Uterus (tissue), 3 donors: ENCODE measurements at regions not wholly inside any gene's neighbourhood (a gene's known extent, or its start where the extent isn't known, plus 50 kb on each side); places are given as distances from the start of the nearest gene placed in this dataset.

Experiments used
- DNase-seq, 2 donors: peaks; one replicate each; pipeline ENCODE4 v3.0.0-alpha.2; 2019 to 2020
- H3K27ac ChIP-seq, 2 donors: fragments of 200-600 bp; sonication (generic); 1 replicate in 1 of 2; 2 replicates in 1 of 2; pipeline ENCODE4 v1.5.1; 2016 to 2018
- H3K27me3 ChIP-seq, 2 donors: fragments of 200-600 bp; sonication (generic); one replicate each; pipeline ENCODE4 v1.5.1; 2018 to 2019; ENCODE audit warnings: control low read depth in 1 of 2
- H3K36me3 ChIP-seq, 2 donors: fragments of 200-600 bp; sonication (generic); one replicate each; pipeline ENCODE4 v1.5.1; 2019; ENCODE audit warnings: control low read depth in 1 of 2
- H3K4me1 ChIP-seq, 2 donors: fragments of 200-600 bp; sonication (generic); one replicate each; pipeline ENCODE4 v1.5.1; 2018 to 2019; ENCODE audit warnings: control low read depth in 1 of 2
- H3K4me3 ChIP-seq, 2 donors: fragments of 200-600 bp; sonication (generic); 1 replicate in 1 of 2; 2 replicates in 1 of 2; pipeline ENCODE4 v1.5.1; 2018 to 2019; ENCODE audit warnings: mild to moderate bottlenecking in 1 of 2
- H3K9me3 ChIP-seq, 2 donors: fragments of 200-600 bp; sonication (generic); one replicate each; pipeline ENCODE4 v1.5.1; 2019; ENCODE audit warnings: control low read depth in 1 of 2
- CTCF ChIP-seq, 4 experiments: fragments of 200-600 bp in 2 of 4; fragments of 450-650 bp in 2 of 4; sonication (generic) in 2 of 4; IDR thresholded peaks; one replicate each; pipeline ENCODE4 v1.5.1; 2016 to 2019; ENCODE audit warnings: antibody characterized with exemption in 4 of 4, mild to moderate bottlenecking in 2 of 4, moderate library complexity in 1 of 4
- POLR2A ChIP-seq, 2 donors: fragments of 450-650 bp; IDR thresholded peaks; one replicate each; pipeline ENCODE4 v1.6.1; 2016; ENCODE audit warnings: antibody characterized with exemption in 2 of 2, mild to moderate bottlenecking in 1 of 2, moderate library complexity in 1 of 2
- intact Hi-C: fragments of 100-400 bp; cut with DNase I; formaldehyde crosslinking; loops from one replicate; pipeline ENCODE4 v1.15.1; 2023; ENCODE audit warnings: low total_unique reads
- donor health status: DM: yes; HTN: yes; CAD: no.

GRCh38 chr3:30547716-30548115, 58.7 kb upstream of the TGFBR2 start:
- Histone ChIP-seq H3K4me3 (no peak overlapping the region), H3K36me3 (no peaks in the 10 kb centered on the region), H3K27me3 (no peaks in the 10 kb centered on the region), H3K9me3 (no peaks in the 10 kb centered on the region), H3K4me1 (no peaks in the 10 kb centered on the region), H3K27ac (peak overlapping the region in 1 of 2 donors; percentile 31)
- TF ChIP-seq POLR2A (IDR thresholded peaks at IDR 0.05) (no peak), CTCF (IDR thresholded peaks at IDR 0.05) (no peak)
- no peak for DNase-seq
- intact Hi-C loops, result no loop called here

DNA sequence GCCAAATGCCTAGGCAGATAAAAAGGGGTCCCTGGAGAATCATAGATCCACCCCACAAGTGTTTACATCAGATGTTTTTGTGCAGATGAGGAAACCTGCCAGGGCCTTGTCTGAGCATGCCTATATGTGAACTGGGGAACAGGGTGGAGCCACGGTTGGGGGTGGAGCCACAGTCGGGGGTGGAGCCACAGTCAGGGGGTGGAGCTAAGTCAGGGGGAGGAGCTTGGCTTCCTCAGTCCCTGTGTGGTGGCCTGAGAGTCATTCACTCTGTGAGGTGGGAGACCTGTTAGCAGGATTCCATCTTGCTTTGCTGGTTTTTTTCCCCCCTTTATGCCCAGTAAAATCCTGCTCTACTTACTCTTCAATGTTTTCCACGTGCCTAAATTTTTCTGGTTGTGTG, 57.8 kb upstream of the TGFBR2 start:
- H3K36me3 ChIP-seq, result no peaks in the 10 kb centered on the region
- H3K27me3 ChIP-seq, result no peaks in the 10 kb centered on the region
- no peak overlapping the region for H3K27ac ChIP-seq
- intact Hi-C loops, result no loop called here
- TF ChIP-seq CTCF (IDR thresholded peaks at IDR 0.05) (no peak), POLR2A (IDR thresholded peaks at IDR 0.05) (no peak)
- no peaks in the 10 kb centered on the region for H3K4me1 ChIP-seq
- H3K9me3 ChIP-seq, result no peaks in the 10 kb centered on the region
- no peak for DNase-seq
- H3K4me3 ChIP-seq, result no peak overlapping the region

GRCh38 chr3:30549600-30549999, 56.8 kb upstream of the TGFBR2 start:
- Histone ChIP-seq H3K9me3 (no peaks in the 10 kb centered on the region), H3K27ac (peak overlapping the region in 1 of 2 donors; percentile 19), H3K27me3 (no peaks in the 10 kb centered on the region), H3K36me3 (no peaks in the 10 kb centered on the region), H3K4me3 (no peak overlapping the region), H3K4me1 (no peaks in the 10 kb centered on the region)
- intact Hi-C loops, result no loop called here
- no peak for TF ChIP-seq POLR2A (IDR thresholded peaks at IDR 0.05)
- TF ChIP-seq CTCF (IDR thresholded peaks at IDR 0.05), result no peak
- no peak for DNase-seq

GRCh38 chr3:30550246-30550645, 56.2 kb upstream of the TGFBR2 start:
- intact Hi-C loops, result no loop called here

DNA sequence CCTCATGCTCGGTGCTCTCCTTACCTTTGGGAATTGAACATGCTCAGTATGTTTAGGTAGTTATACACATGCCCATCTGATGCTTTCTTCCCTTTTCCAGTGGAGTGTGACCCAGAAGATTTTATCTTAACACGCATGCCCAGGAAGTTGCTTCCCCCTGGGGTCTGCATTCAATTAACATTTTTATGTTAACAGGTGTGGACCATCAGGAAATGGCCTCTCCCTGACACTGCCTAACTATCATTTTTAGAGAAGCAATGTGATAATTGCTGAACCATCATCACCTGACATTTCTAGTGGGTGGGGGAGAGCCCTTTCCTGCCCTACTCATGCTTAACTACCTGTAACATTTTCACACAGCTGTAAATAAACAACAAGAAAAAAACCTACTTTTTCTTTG, 55.1 kb upstream of the TGFBR2 start:
- Histone ChIP-seq H3K36me3 (no peaks in the 10 kb centered on the region), H3K27ac (no peak overlapping the region), H3K27me3 (no peaks in the 10 kb centered on the region), H3K4me3 (no peak overlapping the region), H3K4me1 (no peaks in the 10 kb centered on the region), H3K9me3 (no peaks in the 10 kb centered on the region)
- DNase-seq, result no peak
- no peak for TF ChIP-seq POLR2A (IDR thresholded peaks at IDR 0.05)
- TF ChIP-seq CTCF (IDR thresholded peaks at IDR 0.05), result no peak
- intact Hi-C loops, result no loop called here

More at GRCh38 chr3:30550246-30550645, 56.2 kb upstream of the TGFBR2 start:
- Histone ChIP-seq H3K36me3 (no peaks in the 10 kb centered on the region), H3K4me3 (no peak overlapping the region), H3K27ac (peak overlapping the region in 1 of 2 donors; percentile 19), H3K4me1 (no peaks in the 10 kb centered on the region), H3K9me3 (no peaks in the 10 kb centered on the region), H3K27me3 (no peaks in the 10 kb centered on the region)
- DNase-seq, result no peak
- TF ChIP-seq POLR2A (IDR thresholded peaks at IDR 0.05), result no peak
- no peak for TF ChIP-seq CTCF (IDR thresholded peaks at IDR 0.05)
